Adrenal gland (tissue), 9 donors: ENCODE measurements at regions not wholly inside any gene's neighbourhood (a gene's known extent, or its start where the extent isn't known, plus 50 kb on each side); places are given as distances from the start of the nearest gene placed in this dataset.
A peak's percentile ranks its signal among the peaks of the same experiment; 100 is the strongest.

Source experiments
- DNase-seq, 7 donors: peaks; one replicate each; pipeline ENCODE4 v3.0.0-alpha.2; 2019 to 2020
- H3K27ac ChIP-seq, 5 donors: fragments of 200-600 bp; sonication (generic) in 4 of 5; 1 replicate in 3 of 5; 2 replicates in 2 of 5; pipeline versions ENCODE4 v1.5.1 to v1.8.0; 2016 to 2020; ENCODE audit warnings: mild to moderate bottlenecking in 1 of 5
- H3K27me3 ChIP-seq: fragments of 200-600 bp; 2 replicates; pipeline ENCODE4 v1.8.0; 2021
- H3K36me3 ChIP-seq, 2 donors: fragments of 200-600 bp; replicated peaks in 1 of 2; 1 replicate in 1 of 2; 2 replicates in 1 of 2; pipeline versions ENCODE4 v1.5.1 to v1.8.0; 2018 to 2022
- H3K4me1 ChIP-seq, 2 donors: fragments of 200-600 bp; replicated peaks in 1 of 2; 1 replicate in 1 of 2; 2 replicates in 1 of 2; pipeline versions ENCODE4 v1.5.1 to v1.8.0; 2018 to 2021
- H3K4me3 ChIP-seq, 4 donors: fragments of 200-600 bp; sonication (generic) in 3 of 4; one replicate each; pipeline ENCODE4 v1.5.1; 2016 to 2018
- H3K9me3 ChIP-seq, 3 donors: fragments of 200-600 bp; sonication (generic) in 1 of 3; replicated peaks in 1 of 3; 1 replicate in 2 of 3; 2 replicates in 1 of 3; pipeline versions ENCODE4 v1.5.1 to v1.8.0; 2016 to 2021
- POLR2A ChIP-seq, 2 donors: fragments of 450-650 bp; IDR thresholded peaks; one replicate each; pipeline ENCODE4 v1.6.1; 2017; ENCODE audit warnings: antibody characterized with exemption in 2 of 2, mild to moderate bottlenecking in 2 of 2, moderate library complexity in 1 of 2
- whole genome bisulfite sequencing, 4 donors: extraction: QIAGEN DNeasy Blood & Tissue Kit in 2 of 4; methylation state at CpG; one replicate each; pipeline versions ENCODE4 v1.1.5 to v1.1.7; 2013 to 2017; 5-methylcytosine and 5-hydroxymethylcytosine counted together
- intact Hi-C, 2 donors: fragments of 100-400 bp; cut with DNase I; formaldehyde crosslinking; loops; one replicate each; pipeline versions ENCODE4 v1.14.1 to v1.15.0; 2022 to 2023
- TF ChIP-seq, protein P1 (sequence below), 6 experiments: fragments of 450-650 bp in 4 of 6; fragments of 200-600 bp in 2 of 6; sonication (generic) in 1 of 6; IDR thresholded peaks; 1 replicate in 5 of 6; 2 replicates in 1 of 6; pipeline versions ENCODE4 v1.5.1 to v1.8.0; 2016 to 2021; ENCODE audit warnings: antibody characterized with exemption in 6 of 6, mild to moderate bottlenecking in 2 of 6, moderate library complexity in 1 of 6
- donor health status: healthy with polysubstance abuse.
- donor health status: Bipolar disorder and iron deficiency.
- donor health status: DM: yes; HTN: yes; CAD: no.
- donor health status: DM: no; HTN: no; CAD: no.
- donor health status: DM: no; HTN: no; CAD: no.

DNA sequence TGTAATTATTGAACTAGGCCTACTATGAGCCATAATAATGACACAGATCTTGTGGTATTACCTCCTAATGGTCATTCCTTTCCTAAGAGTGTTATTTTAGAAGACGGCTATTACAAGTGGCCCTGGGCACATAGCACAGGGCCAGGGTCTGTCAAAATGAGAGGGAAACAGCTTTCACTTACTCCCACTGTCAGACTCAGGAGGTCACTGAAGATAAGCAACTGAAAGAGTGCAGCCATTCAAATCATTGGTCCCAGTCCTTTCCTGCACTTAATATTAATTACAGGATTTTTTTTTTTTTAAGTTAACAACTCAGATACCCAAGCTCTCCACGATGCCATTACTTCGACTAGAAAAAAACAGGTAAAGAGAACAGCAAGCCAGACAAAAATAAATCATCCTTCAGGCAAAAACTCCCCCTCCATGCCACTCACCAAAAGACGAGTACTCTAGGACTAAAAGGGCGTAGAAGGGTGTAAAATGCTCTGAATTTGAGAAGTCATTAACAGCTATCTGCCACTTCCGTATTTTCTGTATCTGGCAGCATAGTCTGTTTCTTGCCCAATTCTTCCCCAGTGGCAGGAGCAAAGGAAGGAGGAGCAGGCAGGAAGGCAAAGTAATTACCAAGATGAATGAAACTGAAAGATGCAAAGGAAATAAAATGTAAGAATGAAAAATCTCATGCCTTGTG, 87.4 kb downstream of the ZNF608 start:
- H3K4me3 ChIP-seq = no peak overlapping the region
- peaks cover 12 to 51% of the 10 kb centered on the region in 2 donors for H3K4me1 ChIP-seq
- no peaks in the 10 kb centered on the region for H3K27me3 ChIP-seq
- intact Hi-C loops = loop anchor here in 1 of 2 donors (10.0 kb wide), 1 partner anchor 76 kb away; no protein-coding TSS in a partner anchor
- TF ChIP-seq POLR2A (IDR thresholded peaks at IDR 0.05) = no peak
- TF ChIP-seq, protein P1, sequence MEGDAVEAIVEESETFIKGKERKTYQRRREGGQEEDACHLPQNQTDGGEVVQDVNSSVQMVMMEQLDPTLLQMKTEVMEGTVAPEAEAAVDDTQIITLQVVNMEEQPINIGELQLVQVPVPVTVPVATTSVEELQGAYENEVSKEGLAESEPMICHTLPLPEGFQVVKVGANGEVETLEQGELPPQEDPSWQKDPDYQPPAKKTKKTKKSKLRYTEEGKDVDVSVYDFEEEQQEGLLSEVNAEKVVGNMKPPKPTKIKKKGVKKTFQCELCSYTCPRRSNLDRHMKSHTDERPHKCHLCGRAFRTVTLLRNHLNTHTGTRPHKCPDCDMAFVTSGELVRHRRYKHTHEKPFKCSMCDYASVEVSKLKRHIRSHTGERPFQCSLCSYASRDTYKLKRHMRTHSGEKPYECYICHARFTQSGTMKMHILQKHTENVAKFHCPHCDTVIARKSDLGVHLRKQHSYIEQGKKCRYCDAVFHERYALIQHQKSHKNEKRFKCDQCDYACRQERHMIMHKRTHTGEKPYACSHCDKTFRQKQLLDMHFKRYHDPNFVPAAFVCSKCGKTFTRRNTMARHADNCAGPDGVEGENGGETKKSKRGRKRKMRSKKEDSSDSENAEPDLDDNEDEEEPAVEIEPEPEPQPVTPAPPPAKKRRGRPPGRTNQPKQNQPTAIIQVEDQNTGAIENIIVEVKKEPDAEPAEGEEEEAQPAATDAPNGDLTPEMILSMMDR (IDR thresholded peaks at IDR 0.05) = no peak
- DNase-seq = no peak
- H3K36me3 ChIP-seq = no peaks in the 10 kb centered on the region
- no peak overlapping the region for H3K27ac ChIP-seq
- no peaks in the 10 kb centered on the region for H3K9me3 ChIP-seq
- WGBS, 4 donors = 55 to 67% (median 64%) methylated on average over 6 of the region's 6 CpGs

DNA sequence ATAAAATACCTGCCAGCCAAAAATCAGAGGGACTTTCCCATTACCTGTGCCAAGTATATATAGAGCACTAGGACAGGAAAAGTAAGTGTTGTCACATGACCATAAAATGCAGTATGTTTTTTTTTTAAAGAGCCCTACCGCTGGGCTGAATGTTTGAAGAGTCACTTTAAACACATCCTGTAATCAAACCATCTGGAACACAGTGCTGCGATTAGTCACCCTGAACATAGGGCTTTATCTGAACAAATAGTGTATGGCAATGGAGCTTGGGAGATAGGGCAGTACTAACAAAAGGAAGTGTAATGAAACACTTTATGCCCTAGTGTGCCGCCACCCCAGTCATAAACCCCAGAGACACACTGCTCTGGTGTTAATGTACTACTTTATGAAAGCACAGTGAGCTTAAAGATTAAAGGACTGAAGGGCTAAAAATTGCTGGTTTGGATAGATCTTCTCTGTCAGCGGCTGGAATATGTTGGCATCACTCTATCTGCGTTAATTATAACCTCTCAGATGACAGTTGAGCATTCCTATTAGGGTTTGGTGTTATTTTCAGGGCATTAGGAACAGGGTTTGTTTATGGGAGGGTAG, 90.4 kb downstream of the ZNF608 start:
- no peak for TF ChIP-seq POLR2A (IDR thresholded peaks at IDR 0.05)
- TF ChIP-seq, protein P1 (IDR thresholded peaks at IDR 0.05) = no peak
- intact Hi-C loops = loop anchor here in 1 of 2 donors (10.0 kb wide), 1 partner anchor 79 kb away; no protein-coding TSS in a partner anchor
- Histone ChIP-seq H3K36me3 (no peaks in the 10 kb centered on the region), H3K27ac (peak overlapping the region in 2 of 5 donors; percentile 1 to 3), H3K9me3 (no peaks in the 10 kb centered on the region), H3K4me3 (no peak overlapping the region), H3K4me1 (peaks cover 17 to 52% of the 10 kb centered on the region in 2 donors), H3K27me3 (no peaks in the 10 kb centered on the region)
- peak in 2 of 7 donors; percentile 33 to 44 for DNase-seq
- 43 to 53% (median 51%) methylated on average over 5 of the region's 5 CpGs for WGBS, 4 donors

DNA sequence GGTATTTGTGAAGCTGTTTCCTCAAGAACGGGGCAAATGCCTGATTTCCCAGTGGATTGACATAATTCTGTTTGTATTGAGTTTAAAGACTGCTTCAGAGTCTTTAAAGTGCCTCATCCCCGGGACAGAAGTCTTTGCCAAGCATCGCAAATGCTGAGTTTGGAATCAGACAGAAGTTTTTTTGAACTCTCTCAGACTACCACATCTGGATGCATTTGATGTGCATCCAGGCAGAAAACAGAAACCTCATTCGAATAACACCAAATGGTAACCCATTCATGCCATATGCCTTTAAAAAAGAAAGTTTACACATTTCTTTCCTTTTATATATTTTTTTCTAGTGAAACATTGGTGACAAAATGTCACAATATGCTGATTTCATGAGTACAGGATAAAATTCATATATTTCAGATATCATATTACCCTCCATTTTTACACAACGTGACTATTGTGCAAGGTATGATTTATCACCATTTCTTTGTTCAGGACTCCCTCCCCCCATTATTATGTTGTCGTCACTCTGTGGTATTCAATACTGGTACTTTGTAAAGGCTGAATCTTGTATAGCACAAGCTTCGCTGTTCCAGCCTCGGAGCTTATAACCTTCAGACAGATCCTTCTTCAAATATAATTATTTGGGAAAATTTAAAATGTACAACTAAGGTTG, 91.1 kb downstream of the ZNF608 start:
- no peaks in the 10 kb centered on the region for H3K9me3 ChIP-seq
- H3K27ac ChIP-seq = peak overlapping the region in 2 of 5 donors; percentile 1 to 3
- no peak overlapping the region for H3K4me3 ChIP-seq
- H3K4me1 ChIP-seq = peaks cover 17 to 52% of the 10 kb centered on the region in 2 donors
- no peak for TF ChIP-seq POLR2A (IDR thresholded peaks at IDR 0.05)
- TF ChIP-seq, protein P1 (IDR thresholded peaks at IDR 0.05) = no peak
- 45 to 53% (median 52%) methylated on average over 8 of the region's 8 CpGs for WGBS, 4 donors
- intact Hi-C loops = loop anchor here in 1 of 2 donors (10.0 kb wide), 1 partner anchor 79 kb away; no protein-coding TSS in a partner anchor
- no peak for DNase-seq
- H3K27me3 ChIP-seq = no peaks in the 10 kb centered on the region
- H3K36me3 ChIP-seq = no peaks in the 10 kb centered on the region

DNA sequence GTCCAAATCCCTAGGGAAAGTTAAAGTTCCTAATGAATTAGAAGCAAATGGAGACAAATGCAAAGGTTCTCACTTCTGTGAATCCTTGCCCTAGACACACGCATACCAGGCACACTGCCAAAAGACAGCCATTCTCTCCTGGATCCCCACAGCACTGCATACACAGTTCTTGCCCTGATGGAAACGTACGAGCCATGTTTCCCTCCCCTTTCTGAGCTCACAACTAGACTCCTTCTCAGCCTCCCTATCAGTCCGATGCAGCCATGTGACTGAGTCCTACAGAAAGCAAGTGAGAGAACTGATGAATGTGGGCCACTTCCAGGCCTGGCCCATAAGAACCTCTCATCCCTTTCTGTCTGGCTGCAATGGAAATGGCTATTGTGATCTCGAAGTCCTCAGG, 92.0 kb downstream of the ZNF608 start:
- intact Hi-C loops = loop anchor here in 1 of 2 donors (10.0 kb wide), 1 partner anchor 80 kb away; no protein-coding TSS in a partner anchor
- H3K27ac ChIP-seq = no peak overlapping the region
- H3K36me3 ChIP-seq = no peaks in the 10 kb centered on the region
- no peaks in the 10 kb centered on the region for H3K9me3 ChIP-seq
- WGBS, 4 donors = 80 to 94% (median 85%) methylated on average over 5 of the region's 5 CpGs
- no peaks in the 10 kb centered on the region for H3K27me3 ChIP-seq
- no peak overlapping the region for H3K4me3 ChIP-seq
- TF ChIP-seq, protein P1 (IDR thresholded peaks at IDR 0.05) = no peak
- TF ChIP-seq POLR2A (IDR thresholded peaks at IDR 0.05) = no peak
- H3K4me1 ChIP-seq = peaks cover 17 to 55% of the 10 kb centered on the region in 2 donors
- peak in 1 of 7 donors; percentile 31 for DNase-seq
